ENCODE measurements at regions not wholly inside any gene's neighbourhood (a gene's known extent, or its start where the extent isn't known, plus 50 kb on each side); places are given as distances from the start of the nearest gene placed in this dataset.

DNA sequence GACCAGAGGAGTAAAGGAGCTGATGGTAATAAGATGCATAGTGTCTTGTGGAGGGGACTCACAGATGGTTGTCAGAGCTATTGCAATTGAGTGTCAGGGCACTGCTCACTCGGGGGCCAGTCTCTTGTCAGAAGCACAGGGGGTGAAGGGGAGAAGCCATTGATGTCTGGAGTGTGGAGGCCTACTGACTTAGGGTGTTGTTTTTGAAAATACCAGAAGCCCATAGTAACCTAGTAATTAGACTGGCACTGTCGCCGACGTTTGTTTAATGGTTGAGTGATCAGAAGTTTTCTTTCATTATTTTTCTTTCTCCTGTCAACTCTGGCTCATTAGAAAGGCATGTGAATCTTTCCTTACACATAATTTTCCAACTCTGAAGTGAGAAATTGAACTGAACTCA, 151.6 kb upstream of the TENM4 start:
- TF ChIP-seq CREB1 (IDR thresholded peaks at IDR 0.05; ENCODE audit: low read depth) (no peak), EP300 (IDR thresholded peaks at IDR 0.05; ENCODE audit: borderline replicate concordance in 1 of 2, control insufficient read depth in 1 of 2, low read depth in 2 of 2, low read length in 2 of 2) (no peak), ZZZ3 (IDR thresholded peaks at IDR 0.05; ENCODE audit: control insufficient read depth, insufficient read length, low read depth) (no peak), CHD4 (IDR thresholded peaks at IDR 0.05) (no peak), EZH2 (IDR thresholded peaks at IDR 0.05; ENCODE audit: borderline replicate concordance, control insufficient read depth, low read depth, low read length) (no peak), HDAC2 (IDR thresholded peaks at IDR 0.05) (no peak), ZNF687 (IDR thresholded peaks at IDR 0.05) (no peak), NR2F1 (conservative IDR thresholded peaks at IDR 0.05) (no peak)
- TF ChIP-seq, protein P1, sequence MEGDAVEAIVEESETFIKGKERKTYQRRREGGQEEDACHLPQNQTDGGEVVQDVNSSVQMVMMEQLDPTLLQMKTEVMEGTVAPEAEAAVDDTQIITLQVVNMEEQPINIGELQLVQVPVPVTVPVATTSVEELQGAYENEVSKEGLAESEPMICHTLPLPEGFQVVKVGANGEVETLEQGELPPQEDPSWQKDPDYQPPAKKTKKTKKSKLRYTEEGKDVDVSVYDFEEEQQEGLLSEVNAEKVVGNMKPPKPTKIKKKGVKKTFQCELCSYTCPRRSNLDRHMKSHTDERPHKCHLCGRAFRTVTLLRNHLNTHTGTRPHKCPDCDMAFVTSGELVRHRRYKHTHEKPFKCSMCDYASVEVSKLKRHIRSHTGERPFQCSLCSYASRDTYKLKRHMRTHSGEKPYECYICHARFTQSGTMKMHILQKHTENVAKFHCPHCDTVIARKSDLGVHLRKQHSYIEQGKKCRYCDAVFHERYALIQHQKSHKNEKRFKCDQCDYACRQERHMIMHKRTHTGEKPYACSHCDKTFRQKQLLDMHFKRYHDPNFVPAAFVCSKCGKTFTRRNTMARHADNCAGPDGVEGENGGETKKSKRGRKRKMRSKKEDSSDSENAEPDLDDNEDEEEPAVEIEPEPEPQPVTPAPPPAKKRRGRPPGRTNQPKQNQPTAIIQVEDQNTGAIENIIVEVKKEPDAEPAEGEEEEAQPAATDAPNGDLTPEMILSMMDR (IDR thresholded peaks at IDR 0.05 in 2 of 3, conservative IDR thresholded peaks at IDR 0.05 in 1 of 3; ENCODE audit: control insufficient read depth in 2 of 3, extremely low read depth in 1 of 3, insufficient read depth in 1 of 3, low read depth in 3 of 3, low read length in 3 of 3) = no peak
